Iris pigment epithelial cell (primary cell): ENCODE measurements at regions not wholly inside any gene's neighbourhood (a gene's known extent, or its start where the extent isn't known, plus 50 kb on each side); places are given as distances from the start of the nearest gene placed in this dataset.

Experiments
- DNase-seq: peaks from one replicate; pipeline ENCODE4 v3.0.0-alpha.2; 2011; ENCODE audit warnings: low read depth

DNA sequence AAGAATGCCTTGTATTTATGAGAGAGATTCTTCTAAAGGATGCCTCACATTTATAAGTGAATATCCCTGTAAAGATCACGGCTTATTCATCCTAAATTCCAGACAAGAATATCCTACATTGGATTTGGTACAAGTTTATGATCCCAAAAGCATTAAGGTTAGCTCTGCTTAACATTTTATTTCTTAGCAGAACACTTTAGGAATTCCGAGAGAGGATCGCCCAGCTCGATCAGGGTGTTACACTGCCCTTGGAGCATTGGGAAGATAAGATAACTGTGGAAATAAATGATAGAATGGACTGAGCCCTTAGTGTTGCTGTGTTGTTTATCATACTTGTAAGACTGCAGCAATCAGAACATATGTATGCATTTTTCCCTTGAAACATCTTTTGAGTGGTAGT lies 223.0 kb upstream of the CDIN1 start:
- DNase-seq = no peak

DNA sequence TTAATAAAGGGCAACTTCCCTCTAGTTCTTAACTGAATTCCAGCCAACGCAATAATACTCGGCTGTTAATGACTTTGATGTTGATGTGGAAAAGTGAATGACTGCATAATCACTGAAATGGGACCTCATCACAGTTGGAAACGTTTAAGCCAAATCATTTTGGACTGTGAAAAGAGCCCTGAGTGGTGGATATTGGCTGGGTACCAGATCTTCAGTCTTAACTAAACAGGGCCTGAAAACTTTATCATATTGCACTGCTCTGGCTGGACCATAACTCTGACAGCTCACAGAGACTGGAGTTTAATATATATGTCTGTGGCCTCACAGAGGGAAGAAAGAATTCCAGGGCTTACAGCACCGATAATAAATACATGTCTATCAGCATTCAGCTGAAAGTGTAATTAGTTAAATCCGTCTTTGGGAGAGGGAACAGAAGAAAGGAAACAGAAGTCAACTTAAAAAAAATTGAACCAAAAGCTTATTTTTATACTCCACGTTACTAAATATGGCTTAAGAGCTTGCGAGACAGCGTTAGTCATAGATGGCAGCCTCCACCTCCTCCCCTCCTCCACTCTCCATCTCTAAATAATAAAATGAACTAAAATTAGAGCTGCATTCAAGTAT lies 222.3 kb upstream of the CDIN1 start:
- DNase-seq = peak; percentile 83

DNA sequence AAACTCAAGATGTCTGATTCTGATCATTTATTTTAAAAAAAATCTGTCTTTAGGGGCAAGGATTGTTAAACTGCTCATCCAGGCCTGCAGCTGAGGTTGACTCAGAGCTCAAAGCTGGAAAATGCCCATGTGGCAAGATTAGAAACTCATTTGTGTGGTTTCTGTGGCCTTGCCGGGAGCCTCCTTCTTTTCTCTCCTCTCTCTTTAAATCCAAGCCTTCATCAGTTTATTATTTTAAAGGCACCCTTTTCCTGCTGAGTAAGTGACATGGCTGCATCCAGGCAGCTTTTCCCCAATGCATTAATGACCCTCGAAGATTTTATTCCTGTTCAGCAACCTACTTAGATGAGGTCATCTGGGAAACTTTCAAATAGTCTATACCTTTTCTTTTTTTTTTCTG lies 221.3 kb upstream of the CDIN1 start:
- peak; percentile 90 for DNase-seq

DNA sequence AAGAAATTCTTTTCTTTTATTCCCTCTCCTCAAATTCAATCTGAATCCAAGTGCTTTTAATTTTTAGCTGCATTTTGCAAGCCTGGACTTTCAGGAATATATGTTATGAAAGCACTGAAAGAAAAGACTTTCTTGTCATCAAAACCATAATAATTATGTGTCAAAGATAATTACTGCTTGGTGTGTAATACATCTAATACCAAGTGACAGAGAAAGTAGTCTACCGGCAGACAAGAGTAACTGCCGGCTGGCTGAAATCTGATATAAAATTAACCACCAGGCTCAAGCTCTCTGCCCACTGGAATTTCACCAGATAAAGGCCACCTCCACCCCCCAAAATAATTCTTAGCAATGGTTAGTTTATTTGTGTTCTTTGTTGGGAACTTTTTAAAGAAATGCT lies 220.9 kb upstream of the CDIN1 start:
- DNase-seq = peak; percentile 54

DNA sequence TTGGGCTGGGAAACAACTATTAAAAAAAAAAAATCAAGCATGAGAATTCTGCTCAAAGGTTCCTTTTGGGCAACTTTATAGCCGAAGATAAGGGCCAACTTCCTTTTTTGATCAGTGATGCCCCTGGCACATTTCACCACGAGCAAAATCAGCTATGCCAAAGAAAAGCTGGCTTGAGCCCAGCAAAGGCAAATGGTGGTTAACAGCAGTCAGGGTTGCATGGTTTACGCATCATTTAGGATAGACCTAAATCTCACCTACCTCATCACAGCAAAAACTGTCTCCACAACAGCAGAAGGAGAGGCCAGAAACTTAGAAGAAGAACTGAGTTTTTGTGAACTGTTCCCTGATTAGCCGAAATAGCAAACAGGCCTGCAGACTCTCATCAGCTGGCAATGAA lies 220.1 kb upstream of the CDIN1 start:
- DNase-seq = no peak

DNA sequence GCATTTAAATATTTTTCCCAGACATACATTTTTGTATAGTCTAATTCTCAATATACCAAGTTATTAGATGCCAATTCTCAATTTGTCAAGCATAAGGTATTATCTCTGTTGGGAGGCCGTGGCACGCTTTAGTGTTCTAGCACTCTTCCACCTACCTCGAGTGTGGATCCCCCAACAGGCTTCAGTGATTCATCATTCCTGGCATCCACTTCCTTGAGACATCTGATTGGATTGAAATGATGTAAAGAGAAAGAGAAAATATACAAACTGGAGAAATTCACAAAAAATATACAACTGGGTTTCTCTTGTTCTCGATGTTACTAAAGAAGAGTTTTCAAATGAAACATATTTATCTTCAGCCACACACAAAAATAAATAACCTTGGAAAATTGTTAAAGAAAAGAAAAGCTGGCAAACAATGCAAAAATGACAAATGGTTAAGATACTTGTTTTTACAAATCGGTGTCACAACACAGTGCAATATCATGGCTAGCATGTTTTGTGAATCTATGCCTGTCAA lies 218.0 kb upstream of the CDIN1 start:
- peak; percentile 88 for DNase-seq

DNA sequence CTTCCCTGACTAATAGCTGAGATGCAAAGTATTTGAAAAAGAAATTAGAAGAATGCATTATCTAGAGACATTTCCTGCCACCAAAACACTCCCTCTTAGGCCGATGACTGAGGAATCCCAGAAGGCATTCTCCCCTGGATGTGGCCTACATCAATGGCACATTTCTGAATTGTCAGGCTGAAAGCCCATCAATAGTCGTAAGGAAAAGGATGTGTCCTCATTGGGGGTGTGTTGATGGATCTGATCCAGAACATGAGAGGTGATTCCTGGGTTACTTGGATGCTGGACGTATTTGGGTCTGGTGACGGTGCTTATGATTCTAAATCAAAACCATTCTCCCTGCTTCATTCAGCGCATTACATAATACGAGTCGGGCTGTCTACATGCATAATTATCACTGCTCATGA lies 216.9 kb upstream of the CDIN1 start:
- peak; percentile 74 for DNase-seq

DNA sequence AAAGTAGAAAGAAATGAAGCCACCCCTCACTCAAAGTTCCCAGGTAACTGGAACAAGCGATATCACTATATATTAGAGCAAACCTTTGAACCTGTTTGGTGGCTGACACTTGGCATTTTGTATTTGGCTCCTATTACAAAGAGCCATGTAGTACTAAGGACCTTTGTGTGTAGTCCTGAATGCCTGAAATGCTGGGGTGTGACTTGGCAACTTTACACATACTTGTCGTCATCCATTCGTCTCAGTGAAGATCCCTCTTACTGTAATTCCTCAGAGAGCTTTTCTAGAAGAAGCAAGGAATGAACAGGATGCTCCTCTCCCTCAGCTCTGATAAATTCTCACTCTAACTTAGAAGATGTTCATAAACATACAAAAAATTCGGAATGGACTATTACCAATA lies 216.1 kb upstream of the CDIN1 start:
- peak; percentile 91 for DNase-seq

DNA sequence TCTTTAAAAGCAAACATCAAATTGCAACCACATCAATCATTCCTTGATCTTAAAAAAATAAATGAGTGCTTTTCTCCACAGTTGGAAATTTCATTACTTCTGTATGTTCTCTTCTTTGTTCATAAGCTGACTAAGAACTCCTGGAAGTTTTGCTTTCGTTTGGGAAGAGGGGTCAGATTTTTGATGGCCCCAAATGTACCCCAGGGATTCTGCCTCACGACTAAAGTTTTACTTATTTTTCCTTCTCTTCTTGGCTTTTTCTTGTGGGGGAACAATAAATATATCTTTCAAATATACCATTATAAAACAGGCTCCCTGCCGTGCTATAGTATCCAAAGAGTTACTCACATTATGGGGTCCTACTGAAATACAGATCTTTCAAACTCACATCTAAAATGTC lies 215.0 kb upstream of the CDIN1 start:
- no peak for DNase-seq

DNA sequence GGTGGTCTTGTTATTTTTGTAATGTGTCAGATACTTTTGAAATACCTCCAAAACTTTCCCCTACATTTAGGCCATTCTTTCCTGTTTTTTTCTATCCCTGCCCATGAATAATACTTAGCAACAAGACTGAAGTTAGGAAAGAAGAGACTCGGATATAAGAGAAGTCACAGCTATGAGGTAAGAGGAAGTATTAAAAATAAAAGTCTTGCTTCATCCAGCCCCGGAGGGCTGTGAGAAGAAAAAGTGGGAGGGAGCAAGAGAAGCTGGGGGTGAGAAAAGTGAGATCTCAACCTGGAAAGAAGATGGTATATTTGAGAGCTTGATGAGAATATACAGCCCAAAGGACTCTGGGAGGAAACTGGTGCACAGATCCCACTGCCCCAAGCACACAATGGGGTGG lies 213.5 kb upstream of the CDIN1 start:
- DNase-seq = peak; percentile 48

DNA sequence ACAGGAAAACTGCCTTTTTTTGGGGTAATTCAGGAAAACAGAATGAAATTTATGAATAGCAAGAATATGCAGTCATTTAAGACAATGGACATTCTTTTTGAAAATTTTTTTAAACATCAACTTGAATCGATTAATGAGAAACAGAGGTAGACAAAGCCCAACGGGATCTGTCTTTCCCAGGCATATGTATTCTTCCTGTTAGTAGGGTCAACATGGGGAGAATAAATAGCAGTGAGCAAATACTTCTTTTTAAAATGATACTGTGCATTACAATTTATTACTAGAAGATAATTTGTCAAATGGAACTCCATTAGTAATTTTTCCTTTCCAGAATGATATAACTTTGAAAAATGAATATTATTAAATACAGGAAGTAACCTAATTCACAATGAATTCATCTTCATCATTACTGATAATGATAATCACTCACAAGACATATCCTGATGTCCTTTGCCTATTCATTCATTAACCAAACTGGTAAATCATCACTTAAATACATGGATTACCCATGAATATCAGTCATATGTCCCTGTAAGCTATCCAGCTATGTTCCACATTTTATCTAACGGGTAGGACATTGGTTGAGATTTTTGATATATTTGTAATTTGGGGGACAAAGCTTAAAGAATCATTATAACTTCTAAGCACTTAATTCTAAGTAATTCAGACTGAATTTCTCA lies 209.2 kb upstream of the CDIN1 start:
- DNase-seq = no peak

DNA sequence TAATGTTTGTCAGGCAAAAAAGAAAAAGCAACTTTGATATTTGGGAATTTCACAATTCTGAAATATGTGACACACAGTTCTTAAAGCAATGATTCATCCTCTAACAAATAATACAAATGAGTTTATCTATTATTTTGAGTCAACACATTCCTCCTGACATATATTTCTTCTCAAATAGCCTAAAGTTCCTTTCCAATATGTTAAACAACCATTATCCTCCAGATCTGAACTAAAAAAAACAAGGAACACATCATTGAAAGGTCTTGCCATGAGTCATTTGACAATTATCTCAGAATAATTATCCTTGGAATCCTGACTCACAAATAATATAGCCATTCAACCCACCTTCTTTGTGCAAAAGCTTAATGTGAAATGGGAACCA lies 208.7 kb upstream of the CDIN1 start:
- DNase-seq = peak; percentile 84

DNA sequence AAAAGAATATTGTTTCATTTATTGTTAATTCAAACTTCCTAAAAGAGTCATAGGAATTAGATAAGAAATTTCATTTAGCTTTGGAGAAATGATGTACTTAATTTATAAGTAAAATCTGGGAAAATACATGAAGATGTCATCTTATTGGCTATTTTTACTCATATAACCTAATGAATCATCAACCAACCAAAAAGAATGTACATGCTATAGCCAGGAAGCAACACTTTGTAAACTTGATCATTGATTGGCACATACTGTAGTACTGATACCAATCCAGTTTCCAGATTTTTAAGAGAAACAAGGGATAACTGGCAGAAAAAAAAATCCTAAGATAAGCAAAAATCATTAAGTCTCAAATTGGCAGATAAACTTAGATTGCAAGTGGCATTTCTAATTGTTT lies 207.9 kb upstream of the CDIN1 start:
- peak; percentile 62 for DNase-seq

DNA sequence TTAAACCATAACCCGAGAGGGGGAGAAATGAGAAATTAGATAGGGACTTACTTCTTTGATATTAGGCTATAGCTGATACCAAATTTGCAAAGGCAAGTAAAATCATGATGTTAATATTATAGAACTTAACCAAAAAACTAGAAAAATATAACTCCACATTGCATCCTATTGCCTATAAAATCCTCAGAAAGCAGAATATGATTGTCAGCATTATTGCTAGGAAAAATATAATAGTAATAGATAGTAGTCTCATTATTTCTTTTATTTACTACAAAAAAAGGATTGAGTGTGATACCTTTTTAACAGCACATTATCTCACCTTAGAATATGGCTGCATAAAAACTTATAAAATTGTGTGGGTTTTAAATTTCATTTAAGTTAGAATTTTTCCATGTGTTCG lies 206.5 kb upstream of the CDIN1 start:
- DNase-seq = no peak

DNA sequence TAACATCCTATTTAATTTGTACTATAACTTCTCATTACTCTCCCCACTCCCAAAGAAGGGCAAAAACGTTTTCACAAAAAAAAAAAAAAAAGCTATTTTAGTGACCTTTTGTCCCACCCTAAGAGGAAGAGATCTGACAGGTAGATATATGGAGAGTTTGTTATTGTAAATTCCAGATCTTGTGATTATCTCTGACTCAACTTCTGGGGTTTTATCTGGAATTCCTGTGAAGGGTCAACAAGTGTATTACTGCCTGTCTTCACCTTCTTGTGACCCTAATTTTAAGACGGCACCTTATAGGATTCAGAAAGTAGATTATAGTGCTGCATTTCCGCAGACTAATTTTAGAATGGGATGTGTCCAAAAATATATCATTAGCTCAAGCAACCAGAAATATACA lies 205.9 kb upstream of the CDIN1 start:
- peak; percentile 76 for DNase-seq

DNA sequence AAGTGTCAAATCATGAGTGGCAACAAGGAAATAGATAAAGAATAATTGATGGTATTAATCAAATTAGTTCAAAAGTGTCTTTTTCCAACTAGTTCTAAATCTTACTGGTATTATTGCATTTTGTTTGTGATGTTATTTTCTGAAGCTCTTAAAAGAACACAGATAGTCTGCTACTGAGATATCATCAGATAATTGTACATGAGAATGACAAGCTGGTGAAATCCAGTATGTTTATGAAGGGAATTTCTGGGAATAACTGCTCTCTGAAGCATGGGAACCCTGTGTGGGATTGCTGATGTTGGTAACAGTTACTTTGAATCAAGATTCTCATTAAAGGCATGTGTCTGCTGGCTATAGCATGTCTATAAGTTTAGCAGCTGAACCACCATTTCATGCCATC lies 190.3 kb upstream of the CDIN1 start:
- DNase-seq = no peak

DNA sequence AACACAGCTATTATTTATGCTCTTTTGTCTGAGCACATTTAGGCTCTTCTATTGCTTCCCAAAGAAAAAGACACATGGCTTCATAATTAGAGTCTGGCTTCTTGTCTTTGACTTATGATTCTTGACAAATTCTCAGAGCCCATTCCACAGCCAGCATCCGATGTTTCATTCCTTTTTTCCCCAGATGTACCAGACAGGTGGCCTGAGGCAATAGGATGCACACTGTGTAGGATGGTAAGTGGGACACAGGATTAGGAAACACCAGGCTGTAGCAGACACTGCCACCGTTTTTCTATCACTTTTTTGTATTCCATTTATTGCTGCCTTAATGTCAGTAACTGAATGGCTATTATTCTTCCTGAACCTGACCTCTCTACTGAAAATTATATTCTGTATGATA lies 188.9 kb upstream of the CDIN1 start:
- DNase-seq = no peak

DNA sequence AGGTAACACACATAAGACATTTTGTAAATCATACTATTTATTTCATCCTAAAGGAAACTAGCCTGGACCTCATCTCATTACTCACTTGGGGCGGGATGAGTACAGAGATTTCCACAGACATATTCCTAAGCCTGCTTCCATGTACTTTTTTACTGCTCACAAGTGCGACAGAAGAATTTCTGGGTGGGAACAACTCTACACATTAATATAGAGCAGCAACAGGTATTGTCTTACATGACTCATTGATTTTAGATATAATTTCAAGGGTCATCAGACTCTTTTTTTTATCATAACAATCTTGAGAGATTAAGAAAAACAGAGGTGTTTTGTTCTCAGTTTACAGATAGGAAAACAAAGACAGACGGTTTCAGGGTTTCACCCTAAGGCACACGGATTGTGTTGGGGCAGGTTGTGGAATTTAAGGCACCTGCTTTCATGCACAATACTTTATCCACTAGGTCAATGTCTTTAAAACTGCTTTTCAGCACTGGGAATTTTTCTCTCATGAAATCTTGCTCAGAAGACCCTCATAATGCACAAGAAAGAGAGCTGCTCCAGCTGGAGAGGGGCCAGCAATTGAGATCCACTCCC lies 186.7 kb upstream of the CDIN1 start:
- DNase-seq = no peak

DNA sequence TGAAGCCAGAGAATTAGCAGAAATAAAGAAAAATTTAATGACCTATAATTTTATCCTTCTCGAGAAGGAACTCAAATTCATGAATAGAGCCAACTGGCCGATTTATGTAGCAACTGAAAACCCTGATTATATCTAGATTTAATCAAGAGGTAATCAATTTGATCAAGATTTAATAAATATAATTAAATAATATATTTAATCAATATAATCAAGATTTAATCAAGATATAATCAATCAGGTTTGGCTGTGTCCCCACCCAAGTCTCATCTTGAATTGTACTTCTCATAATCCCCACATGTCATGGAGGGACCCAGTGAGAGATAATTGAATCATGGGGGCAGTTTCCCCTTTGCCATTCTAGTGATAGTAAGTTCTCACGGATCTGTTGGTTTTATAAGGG lies 181.2 kb upstream of the CDIN1 start:
- no peak for DNase-seq

DNA sequence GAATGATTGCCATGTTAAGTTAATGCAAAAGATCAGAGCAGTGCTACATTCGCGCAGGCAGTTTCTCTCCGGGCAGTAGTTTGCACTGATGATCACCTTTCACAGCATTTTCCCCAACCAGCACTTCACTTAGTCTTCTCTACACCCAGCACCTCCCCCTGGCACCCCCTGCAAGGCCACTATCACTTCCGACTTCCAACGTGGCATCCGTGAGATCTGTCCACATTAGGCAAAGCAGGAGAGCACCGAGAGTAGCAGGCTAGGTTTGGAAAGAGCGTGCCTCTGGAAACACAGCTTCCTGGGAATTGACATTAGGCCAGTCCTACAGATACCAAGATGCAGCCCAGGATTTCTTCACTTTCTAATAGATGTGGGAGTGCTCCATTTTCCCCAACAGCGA lies 180.2 kb upstream of the CDIN1 start:
- no peak for DNase-seq

DNA sequence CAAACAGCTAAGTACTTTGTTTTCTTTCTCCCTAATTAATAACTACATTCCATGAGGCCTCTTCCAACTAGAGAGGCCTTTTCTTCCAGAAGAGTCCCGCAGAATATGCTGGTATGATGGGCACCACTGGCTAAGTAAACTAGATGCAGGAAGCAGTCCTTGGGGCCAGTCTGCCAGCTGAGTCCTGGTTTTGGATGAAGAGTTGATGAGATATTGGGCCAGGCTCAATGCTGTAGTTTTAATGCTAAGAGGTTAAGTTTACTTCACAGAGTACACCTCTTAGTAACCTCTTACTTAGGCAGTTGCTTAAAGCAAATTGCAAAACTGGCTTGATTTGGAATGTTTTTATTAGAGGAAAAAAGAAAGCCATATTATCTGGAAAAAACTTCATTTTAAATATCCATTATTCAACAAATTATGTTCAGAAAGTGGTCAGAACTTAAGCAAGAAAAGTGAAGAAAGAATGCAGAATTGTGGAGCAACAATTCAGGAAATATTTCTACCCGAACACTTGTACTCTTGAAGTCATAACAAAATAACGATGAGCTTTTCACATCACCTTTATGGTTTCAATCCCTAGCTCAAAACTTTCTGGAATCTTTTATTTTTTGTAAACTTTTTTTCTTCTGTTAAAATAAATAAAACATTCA lies 178.4 kb upstream of the CDIN1 start:
- peak; percentile 29 for DNase-seq

DNA sequence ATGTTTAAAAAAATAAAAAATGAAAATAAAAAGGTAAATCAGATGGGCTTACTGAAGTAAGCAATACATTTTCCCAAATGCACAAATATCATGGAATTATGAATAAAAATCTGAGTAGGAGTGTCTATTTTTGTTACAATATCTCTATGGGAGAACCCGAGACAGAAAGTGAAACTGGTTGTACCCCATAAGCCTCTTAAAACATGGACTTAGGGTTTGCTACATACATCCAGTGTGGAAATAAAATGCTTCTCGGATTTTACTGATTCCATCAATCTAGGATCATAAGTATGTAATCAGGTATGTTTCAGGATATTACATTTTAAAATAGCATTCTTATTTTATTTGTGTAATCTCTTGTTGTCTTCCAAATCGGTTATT lies 177.8 kb upstream of the CDIN1 start:
- peak; percentile 34 for DNase-seq

DNA sequence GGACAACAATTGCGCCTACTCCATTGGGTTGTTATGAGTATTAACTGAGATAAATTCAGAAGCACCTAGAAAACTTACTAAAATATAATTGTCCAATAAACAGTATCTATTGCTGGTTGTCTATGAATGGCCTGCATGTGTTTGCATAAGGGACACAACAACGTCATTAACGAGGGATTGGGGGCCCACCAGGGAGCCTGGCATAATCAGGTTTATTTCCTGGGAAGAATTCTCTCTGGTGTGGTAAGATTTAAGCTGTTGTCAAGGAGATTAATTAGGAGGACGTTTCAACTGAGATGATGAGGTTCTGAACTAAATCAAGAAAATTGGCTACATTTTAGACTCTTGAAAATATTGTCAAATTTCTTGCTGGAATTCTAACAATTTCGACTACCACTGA lies 176.1 kb upstream of the CDIN1 start:
- no peak for DNase-seq
